ENCODE measurements at regions not wholly inside any gene's neighbourhood (a gene's known extent, or its start where the extent isn't known, plus 50 kb on each side); places are given as distances from the start of the nearest gene placed in this dataset.
"Not testable (repeated sequence)": the region's sequence is repeated elsewhere in the genome, so short reads cannot be mapped to it uniquely, and the experiment has no call there.

- no peak for DNase-seq (ENCODE audit: low read depth, low spot score)
Measured at GRCh38 chr6:19391926-19392325, 445.2 kb upstream of the ID4 start.

DNA sequence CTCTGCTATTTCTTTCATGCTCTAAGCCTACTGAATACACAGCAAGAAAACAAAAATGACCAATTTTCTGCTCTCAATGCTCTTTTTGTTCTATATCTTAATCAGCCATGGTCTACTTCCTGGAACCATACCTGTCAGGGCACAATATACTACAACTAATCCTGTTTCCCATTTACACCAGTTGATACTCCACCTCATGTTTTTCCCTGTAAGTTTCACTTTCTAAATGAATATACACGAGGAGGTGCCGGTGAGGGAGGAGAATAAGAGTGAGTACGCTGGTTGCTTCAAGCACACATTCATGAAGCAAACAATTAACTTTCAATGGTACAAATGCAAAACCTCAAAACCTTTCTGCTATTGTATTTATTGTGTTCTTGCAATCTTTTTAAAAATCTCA, 443.1 kb upstream of the ID4 start:
- DNase-seq (ENCODE audit: low read depth, low spot score) = no peak

GRCh38 chr6:19394687-19395086, 442.5 kb upstream of the ID4 start:
- DNase-seq (ENCODE audit: low read depth, low spot score) = no peak

DNA sequence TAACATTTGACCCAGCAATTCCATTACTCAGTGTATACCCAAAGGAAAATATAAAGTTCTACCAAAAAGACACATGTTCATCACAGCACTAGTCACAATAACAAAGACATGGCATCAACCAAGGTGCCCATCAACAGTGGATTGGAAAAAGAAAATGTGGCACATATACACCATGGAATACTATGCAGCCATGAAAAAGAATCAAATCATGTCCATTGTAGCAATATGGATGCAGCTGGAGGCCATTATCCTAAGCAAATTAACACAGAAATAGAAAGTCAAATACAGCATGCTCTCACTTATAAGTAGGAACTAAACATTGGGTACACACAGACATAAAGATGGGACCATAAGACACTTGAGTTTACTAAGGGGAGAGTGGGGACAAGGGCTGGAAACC, 441.9 kb upstream of the ID4 start:
- DNase-seq (ENCODE audit: low read depth, low spot score) = no peak

GRCh38 chr6:19399406-19399805, 437.8 kb upstream of the ID4 start:
- DNase-seq (ENCODE audit: low read depth, low spot score) = no peak

DNA sequence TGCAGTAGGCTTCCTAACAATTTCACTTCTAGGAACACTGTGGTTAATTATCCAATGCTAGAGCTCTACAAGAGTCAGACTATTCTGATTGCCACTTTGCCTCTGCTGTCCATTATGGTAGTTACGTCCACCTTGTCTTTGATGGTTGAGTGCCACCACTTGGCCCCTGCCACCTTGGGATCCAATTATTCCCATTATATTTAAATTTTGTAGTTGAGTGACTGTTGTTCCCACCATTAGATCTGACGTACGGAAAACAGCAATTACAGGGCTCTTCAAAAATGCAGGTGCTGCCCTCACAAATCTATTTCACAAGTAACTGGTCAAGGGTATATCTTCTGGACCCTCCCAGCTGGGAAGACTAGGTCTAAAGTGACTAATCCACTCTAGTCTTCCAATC, 432.3 kb upstream of the ID4 start:
- not testable (repeated sequence) for DNase-seq (ENCODE audit: low read depth, low spot score)

GRCh38 chr6:19408331-19408730, 428.8 kb upstream of the ID4 start:
- DNase-seq (ENCODE audit: low read depth, low spot score) = no peak

DNA sequence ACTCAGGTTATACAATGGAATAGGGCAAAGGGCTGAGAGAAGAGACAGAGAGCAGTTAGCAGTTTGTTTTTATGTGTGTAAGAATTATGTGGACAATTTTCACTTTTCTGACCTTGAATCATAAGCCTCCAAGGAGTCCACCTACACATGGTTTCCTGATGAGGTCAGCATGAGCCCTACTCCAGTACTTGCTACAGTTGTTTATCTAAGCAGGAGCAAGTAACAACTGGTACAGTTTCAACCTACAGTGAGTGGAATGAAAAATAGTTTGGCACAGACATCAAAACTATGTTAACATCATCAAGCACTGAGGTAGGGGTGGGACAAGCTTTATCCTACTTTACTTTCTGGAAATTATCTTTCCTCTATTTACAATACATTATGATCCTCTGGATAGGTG, 426.7 kb upstream of the ID4 start:
- no peak for DNase-seq (ENCODE audit: low read depth, low spot score)

- DNase-seq (ENCODE audit: low read depth, low spot score) = no peak
Measured at GRCh38 chr6:19413323-19413722, 423.8 kb upstream of the ID4 start.

DNA sequence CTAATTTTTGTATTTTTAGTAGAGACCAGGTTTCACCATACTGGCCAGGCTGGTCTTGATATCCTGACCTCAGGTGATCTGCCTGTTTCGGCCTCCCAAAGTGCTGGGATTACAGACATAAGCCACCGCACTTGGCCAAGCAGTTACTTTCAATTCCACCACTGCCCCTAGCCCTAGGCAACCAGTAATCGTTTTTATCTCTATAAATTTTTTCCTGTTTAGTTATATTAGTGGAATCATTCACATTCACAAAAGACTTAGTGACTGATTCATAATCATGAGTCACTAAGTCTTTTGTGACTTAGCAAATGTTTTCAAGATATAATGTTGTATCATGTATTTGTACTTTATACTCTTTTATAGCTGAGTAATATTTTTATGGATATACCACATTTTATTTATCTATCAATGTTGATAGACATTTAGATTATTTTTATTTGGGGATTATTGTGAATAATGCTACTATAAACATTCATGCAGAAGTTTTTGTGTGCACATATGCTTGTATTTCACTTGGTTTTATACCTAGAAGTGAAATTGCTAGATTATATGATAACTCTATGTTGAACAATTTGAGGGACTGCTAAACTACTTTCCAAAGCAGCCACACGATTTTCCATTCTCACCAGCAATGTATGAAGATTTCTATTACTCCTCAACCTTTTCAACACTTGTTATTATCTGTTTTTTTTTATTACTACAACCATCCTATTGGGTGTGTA, 421.4 kb upstream of the ID4 start:
- DNase-seq (ENCODE audit: low read depth, low spot score) = no peak

DNA sequence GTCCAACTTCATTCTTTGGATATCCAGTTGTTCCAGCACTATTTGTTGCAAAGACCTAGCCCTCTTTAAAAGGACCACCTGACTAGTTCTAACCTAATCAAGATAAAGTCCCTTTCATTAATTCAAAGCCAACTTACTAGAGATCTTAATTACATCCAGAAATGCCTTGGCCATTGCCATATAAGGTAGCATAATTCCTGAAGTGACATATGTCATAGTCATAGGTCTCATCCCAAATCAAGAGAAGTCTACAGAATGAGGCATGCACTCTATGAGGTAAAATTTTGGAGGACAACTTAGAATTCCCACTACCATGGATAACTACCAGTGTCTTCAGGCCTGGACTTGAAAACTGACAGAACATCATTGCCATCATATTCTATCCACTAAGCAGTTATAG, 420.4 kb upstream of the ID4 start:
- no peak for DNase-seq (ENCODE audit: low read depth, low spot score)

DNA sequence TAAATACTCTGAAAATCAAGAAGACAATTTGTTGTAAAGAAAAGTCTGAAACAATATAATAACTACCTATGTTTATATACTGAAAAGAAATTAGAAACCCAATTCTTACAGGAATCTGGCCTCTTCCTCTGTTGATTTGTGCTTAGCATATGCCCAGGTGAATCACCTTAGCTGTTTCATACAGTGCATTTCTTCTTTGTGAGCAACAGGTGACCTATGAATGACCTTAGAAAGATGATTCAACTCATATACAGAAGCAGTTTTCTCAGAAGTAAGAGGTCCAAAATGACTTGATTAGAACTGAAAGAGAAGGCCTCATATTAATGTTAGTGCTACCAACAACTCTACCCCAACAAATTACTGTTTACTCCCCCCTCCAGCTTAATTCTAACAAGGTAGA, 419.5 kb upstream of the ID4 start:
- no peak for DNase-seq (ENCODE audit: low read depth, low spot score)

DNA sequence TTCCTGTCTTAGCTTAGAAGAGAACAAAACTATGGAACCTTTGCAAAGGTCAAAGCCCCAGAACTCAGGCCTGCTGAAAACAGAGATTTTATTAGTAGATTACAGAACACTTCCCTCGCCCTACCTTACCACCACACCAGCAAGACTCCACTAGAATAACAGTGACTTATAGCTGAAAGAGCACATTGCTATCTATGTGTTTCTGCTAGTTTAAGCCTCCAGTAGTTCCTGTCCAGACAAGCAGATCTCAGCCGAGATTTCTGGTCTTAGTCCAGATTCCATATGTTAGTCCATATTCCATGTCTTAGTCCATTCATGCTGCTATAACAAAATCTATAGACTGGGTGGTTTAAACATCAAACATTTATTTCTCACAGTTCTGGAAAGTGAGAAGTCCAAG, 412.3 kb upstream of the ID4 start:
- DNase-seq (ENCODE audit: low read depth, low spot score) = no peak

DNA sequence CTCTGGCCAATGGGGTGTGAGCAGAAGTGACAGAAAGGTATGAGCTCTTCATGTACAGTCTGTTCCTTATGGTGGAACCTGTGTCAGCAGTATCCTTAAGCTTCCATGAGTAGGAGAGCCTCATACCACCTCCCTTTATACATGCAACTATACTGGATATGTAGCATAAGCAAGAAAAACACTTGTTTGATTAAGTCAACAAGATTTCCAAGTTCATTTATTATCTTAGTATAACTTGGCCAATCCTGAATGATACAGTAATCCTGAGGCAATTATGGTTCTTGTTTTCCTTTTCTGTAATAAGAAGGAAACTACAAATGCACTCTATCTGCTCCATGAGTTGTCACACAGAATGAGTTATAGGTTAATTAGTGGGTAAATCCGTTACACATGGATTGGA, 409.6 kb upstream of the ID4 start:
- no peak for DNase-seq (ENCODE audit: low read depth, low spot score)

- DNase-seq (ENCODE audit: low read depth, low spot score) = no peak
Measured at GRCh38 chr6:19432966-19433498, 404.1 kb upstream of the ID4 start.

GRCh38 chr6:19434065-19434464, 403.1 kb upstream of the ID4 start:
- no peak for DNase-seq (ENCODE audit: low read depth, low spot score)

GRCh38 chr6:19435755-19436154, 401.4 kb upstream of the ID4 start:
- no peak for DNase-seq (ENCODE audit: low read depth, low spot score)

DNA sequence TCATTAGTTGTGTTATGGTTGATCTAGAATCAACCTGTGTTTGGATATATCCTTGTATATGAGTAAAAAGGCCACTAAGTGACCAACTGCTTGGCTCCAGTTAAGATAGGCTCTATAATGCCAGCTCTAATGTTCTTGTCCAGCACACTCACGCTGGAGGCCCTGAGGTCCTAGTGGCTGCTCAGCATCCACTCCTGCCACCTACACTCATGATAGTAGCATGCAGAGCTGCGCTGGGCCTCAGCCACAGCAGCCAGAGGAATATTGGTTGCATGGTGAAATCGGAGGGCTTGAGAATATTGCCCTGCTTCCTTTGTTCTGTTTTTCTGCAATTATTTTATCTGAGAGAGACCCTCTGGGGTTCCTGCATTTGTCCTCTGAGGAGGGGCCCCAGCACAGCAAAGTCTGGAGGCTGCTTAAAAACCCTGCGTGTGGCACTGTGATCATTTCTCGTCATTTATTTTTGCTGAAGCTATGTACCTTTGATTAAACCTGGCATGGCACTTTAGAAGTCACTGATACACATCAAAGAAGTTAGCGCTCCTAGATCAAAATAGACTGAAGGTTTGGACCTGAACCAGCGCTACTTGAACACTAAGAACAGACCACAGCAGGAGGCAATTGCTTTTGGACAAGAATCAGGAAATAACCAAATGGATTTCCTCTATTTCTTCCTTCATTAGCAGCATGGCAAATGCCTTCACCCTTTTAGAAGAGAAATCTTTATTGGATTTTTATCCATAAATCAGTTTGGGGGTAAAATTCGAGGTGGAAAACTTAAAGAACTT, 398.4 kb upstream of the ID4 start:
- DNase-seq (ENCODE audit: low read depth, low spot score) = no peak

DNA sequence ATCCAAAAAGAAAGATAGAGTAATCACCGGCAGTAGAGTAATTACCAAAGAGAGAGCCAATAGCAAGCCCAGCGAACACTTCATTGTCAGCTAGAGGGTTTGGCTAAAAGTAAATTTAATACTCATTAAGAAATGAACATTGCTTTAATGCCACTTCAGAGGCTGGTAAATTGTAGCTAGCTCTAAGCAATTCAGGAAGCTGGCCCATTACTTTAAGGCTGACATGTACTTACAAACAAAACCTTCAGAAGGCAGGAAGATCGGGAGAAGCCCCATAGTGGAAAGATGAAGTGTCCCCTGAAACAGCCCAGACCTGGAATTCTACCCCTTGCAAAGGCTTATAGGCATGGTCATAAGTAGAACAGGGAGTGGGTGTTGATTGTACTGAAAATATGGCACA, 396.6 kb upstream of the ID4 start:
- DNase-seq (ENCODE audit: low read depth, low spot score) = no peak

DNA sequence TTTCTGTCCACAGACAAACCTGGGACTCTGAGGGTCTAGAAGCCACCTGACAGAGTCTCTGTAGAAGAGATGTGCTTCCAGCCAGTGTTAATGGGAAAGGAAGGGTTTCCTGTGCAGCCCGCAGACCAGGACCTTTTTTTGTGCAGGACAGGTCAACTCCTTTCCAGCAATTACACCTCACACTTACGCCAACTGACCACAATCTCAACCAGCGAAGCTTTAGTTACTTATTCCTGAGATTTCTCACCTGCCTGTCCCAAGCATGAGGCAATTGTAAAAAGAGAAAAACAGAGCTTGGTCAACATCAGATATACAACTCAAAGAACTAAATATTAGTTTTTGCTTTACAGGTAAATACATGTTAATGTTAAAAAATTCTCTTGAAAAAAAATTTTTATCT, 393.8 kb upstream of the ID4 start:
- no peak for DNase-seq (ENCODE audit: low read depth, low spot score)

DNA sequence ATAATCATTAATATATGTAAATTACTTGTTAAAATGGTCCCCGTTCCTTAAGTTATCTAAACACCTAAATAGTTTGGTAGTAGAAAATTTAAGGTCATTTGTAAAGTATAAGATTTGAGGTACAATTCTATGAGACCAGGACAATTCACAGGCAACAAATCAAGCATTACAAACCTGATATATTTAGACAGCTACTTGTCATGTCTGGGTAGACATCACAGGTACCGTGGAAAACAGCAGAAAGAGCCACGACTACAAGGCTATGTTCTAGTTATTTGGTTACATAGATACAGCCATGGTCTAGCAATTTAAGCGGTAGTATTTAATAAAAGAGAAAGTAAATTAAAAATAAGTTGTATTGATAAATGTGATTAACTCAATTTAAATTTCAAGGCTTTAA, 393.1 kb upstream of the ID4 start:
- no peak for DNase-seq (ENCODE audit: low read depth, low spot score)

GRCh38 chr6:19444481-19444880, 392.7 kb upstream of the ID4 start:
- no peak for DNase-seq (ENCODE audit: low read depth, low spot score)

DNA sequence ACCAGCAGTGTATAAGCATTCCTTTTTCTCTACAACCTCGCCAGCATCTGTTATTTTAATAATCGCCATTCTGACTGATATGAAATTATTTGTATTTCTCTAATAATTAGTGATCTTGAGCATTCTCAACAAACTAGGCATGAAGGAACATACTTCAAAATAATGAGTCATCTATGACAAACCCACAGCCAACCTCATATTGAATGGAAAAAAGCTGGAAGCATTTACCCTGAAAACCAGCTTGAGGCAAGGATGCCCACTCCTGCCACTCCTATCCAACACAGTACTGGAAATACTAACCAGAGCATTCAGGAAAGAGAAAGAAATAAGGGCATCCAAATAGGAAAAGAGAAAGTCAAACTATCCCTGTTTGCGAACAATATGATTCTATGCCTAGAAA, 390.6 kb upstream of the ID4 start:
- DNase-seq (ENCODE audit: low read depth, low spot score) = no peak
